ENCODE measurements at regions not wholly inside any gene's neighbourhood (a gene's known extent, or its start where the extent isn't known, plus 50 kb on each side); places are given as distances from the start of the nearest gene placed in this dataset.
A peak's percentile ranks its signal among the peaks of the same experiment; 100 is the strongest.

DNA sequence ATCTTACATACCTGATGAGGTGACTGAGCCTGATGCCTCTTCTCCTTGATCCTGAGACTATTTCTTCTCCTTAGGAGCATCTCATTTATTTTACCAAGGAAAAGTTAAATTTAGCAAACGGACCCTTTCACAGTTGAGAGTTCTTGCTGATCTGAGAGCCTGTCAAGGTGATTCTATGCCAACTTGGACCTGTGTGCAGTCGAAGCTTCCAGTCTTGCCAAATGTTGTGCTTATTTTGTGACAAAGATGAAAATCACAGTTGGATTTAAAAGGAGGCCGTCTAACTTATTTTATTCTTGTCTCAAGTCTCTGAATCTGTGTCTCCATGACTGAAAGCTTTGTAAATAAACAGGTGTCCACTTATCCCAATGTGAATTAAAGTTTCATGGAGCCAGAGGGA, 296.3 kb upstream of the EPHA3 start:
- Histone ChIP-seq H3K4me1 (ENCODE audit: control insufficient read depth, insufficient read depth, low read length) (no peaks in the 10 kb centered on the region), H3K9ac (ENCODE audit: extremely low read depth, low read length, poor library complexity, severe bottlenecking) (no peak overlapping the region), H3K27ac (ENCODE audit: low read depth, low read length) (no peak overlapping the region), H3K27me3 (ENCODE audit: control insufficient read depth, insufficient read depth, low read length, poor library complexity, severe bottlenecking) (no peaks in the 10 kb centered on the region), H3K36me3 (ENCODE audit: control insufficient read depth, insufficient read depth, low read length) (no peaks in the 10 kb centered on the region), H3K9me3 (ENCODE audit: control insufficient read depth, low read length) (no peaks in the 10 kb centered on the region), H3K4me3 (ENCODE audit: low read length) (no peak overlapping the region)
- Mint-ChIP-seq H3K36me3 (ENCODE audit: low read depth) (no peaks in the 10 kb centered on the region), H3K4me3 (no peak overlapping the region), H3K4me1 (peaks cover 12% of the 10 kb centered on the region), H3K27me3 (ENCODE audit: insufficient read depth) (no peaks in the 10 kb centered on the region), H3K27ac (no peak overlapping the region), H3K9me3 (no peaks in the 10 kb centered on the region)
- no peak for DNase-seq
- WGBS, 2 experiments (ENCODE audit: insufficient coverage in 1 of 2, insufficient read length in 1 of 2) = 93 to 100% methylated on average over 2 to 3 of the region's 3 CpGs
- TF ChIP-seq, protein P1, sequence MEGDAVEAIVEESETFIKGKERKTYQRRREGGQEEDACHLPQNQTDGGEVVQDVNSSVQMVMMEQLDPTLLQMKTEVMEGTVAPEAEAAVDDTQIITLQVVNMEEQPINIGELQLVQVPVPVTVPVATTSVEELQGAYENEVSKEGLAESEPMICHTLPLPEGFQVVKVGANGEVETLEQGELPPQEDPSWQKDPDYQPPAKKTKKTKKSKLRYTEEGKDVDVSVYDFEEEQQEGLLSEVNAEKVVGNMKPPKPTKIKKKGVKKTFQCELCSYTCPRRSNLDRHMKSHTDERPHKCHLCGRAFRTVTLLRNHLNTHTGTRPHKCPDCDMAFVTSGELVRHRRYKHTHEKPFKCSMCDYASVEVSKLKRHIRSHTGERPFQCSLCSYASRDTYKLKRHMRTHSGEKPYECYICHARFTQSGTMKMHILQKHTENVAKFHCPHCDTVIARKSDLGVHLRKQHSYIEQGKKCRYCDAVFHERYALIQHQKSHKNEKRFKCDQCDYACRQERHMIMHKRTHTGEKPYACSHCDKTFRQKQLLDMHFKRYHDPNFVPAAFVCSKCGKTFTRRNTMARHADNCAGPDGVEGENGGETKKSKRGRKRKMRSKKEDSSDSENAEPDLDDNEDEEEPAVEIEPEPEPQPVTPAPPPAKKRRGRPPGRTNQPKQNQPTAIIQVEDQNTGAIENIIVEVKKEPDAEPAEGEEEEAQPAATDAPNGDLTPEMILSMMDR (conservative IDR thresholded peaks at IDR 0.05) = no peak

DNA sequence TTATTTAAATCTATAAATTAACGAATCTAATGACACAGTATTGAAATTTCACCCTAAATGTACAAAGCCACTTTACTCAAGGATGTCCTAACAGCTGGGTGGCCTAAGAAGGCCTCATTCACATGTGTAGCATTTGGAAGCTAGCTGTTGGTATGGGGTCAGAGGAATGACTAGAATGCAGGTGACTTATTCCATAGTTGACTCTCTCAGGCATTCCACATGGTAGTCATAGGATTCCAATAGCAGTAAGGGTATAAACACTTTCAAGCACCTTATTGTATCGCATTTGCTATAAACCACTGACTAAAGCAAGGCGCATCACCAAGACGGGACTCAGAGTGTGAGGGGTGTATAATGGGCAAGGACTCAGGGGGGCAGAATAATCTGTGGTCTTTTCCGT, 294.8 kb upstream of the EPHA3 start:
- no peaks in the 10 kb centered on the region for H3K9me3 ChIP-seq (ENCODE audit: control insufficient read depth, low read length)
- Mint-ChIP-seq H3K9me3 (no peaks in the 10 kb centered on the region), H3K4me1 (peaks cover 5% of the 10 kb centered on the region), H3K27me3 (ENCODE audit: insufficient read depth) (no peaks in the 10 kb centered on the region), H3K4me3 (no peak overlapping the region), H3K27ac (no peak overlapping the region), H3K36me3 (ENCODE audit: low read depth) (no peaks in the 10 kb centered on the region)
- 85 to 94% methylated on average over 4 to 5 of the region's 5 CpGs for WGBS, 2 experiments (ENCODE audit: insufficient coverage in 1 of 2, insufficient read length in 1 of 2)
- DNase-seq = peak; percentile 31
- H3K9ac ChIP-seq (ENCODE audit: extremely low read depth, low read length, poor library complexity, severe bottlenecking) = no peak overlapping the region
- no peaks in the 10 kb centered on the region for H3K36me3 ChIP-seq (ENCODE audit: control insufficient read depth, insufficient read depth, low read length)
- TF ChIP-seq, protein P1 (conservative IDR thresholded peaks at IDR 0.05) = no peak
- H3K4me3 ChIP-seq (ENCODE audit: low read length) = no peak overlapping the region
- no peak overlapping the region for H3K27ac ChIP-seq (ENCODE audit: low read depth, low read length)
- H3K4me1 ChIP-seq (ENCODE audit: control insufficient read depth, insufficient read depth, low read length) = peaks cover 6% of the 10 kb centered on the region
- no peaks in the 10 kb centered on the region for H3K27me3 ChIP-seq (ENCODE audit: control insufficient read depth, insufficient read depth, low read length, poor library complexity, severe bottlenecking)

DNA sequence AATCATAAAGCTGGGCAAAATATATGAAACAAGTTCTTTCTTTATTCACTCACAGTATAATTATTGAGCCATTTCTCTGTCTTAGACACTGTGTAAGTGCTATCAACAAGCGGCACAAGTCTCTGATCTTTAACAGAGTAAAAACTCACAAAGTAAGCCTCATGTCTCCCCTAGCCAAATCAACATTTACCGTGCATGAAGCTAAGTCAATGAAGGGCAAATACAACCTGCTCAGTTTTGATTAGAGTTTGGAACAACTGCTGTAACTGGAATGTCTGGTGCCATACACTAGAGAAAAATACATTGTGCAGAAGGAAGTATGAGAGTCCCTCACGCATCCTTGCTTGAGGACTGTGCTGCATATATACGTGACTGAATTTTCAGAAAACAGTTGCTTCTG, 291.0 kb upstream of the EPHA3 start:
- no peak overlapping the region for H3K27ac ChIP-seq (ENCODE audit: low read depth, low read length)
- no peak overlapping the region for H3K4me3 ChIP-seq (ENCODE audit: low read length)
- TF ChIP-seq, protein P1 (conservative IDR thresholded peaks at IDR 0.05) = no peak
- 90 to 100% methylated on average over 2 to 4 of the region's 4 CpGs for WGBS, 2 experiments (ENCODE audit: insufficient coverage in 1 of 2, insufficient read length in 1 of 2)
- Mint-ChIP-seq H3K9me3 (no peaks in the 10 kb centered on the region), H3K4me1 (peaks cover 10% of the 10 kb centered on the region), H3K36me3 (ENCODE audit: low read depth) (no peaks in the 10 kb centered on the region), H3K27me3 (ENCODE audit: insufficient read depth) (no peaks in the 10 kb centered on the region), H3K4me3 (no peak overlapping the region), H3K27ac (no peak overlapping the region)
- H3K4me1 ChIP-seq (ENCODE audit: control insufficient read depth, insufficient read depth, low read length) = peaks cover 6% of the 10 kb centered on the region
- no peaks in the 10 kb centered on the region for H3K36me3 ChIP-seq (ENCODE audit: control insufficient read depth, insufficient read depth, low read length)
- no peaks in the 10 kb centered on the region for H3K27me3 ChIP-seq (ENCODE audit: control insufficient read depth, insufficient read depth, low read length, poor library complexity, severe bottlenecking)
- no peak overlapping the region for H3K9ac ChIP-seq (ENCODE audit: extremely low read depth, low read length, poor library complexity, severe bottlenecking)
- no peaks in the 10 kb centered on the region for H3K9me3 ChIP-seq (ENCODE audit: control insufficient read depth, low read length)
- DNase-seq = no peak

Data from endodermal cell (in vitro differentiated cells).